Smooth muscle cell (in vitro differentiated cells): ENCODE measurements at regions not wholly inside any gene's neighbourhood (a gene's known extent, or its start where the extent isn't known, plus 50 kb on each side); places are given as distances from the start of the nearest gene placed in this dataset.

Experiments
- DNase-seq: peaks from one replicate; lab custom pipeline; 2025; ENCODE audit not compliant: unreplicated experiment; lab: John Stamatoyannopoulos, UW
- H2AFZ ChIP-seq: fragments of 200-600 bp; sonication (generic); 2 replicates; pipeline ENCODE4 v1.6.0; 2016; ENCODE audit warnings: antibody characterized with exemption, low read depth, mild to moderate bottlenecking
- H3F3A ChIP-seq: fragments of 200-600 bp; sonication (generic); 2 replicates; pipeline ENCODE4 v1.6.0; 2017; ENCODE audit warnings: antibody characterized with exemption, low read depth
- H3K27ac ChIP-seq: fragments of 200-600 bp; sonication (generic); 2 replicates; pipeline ENCODE4 v1.5.1; 2016; ENCODE audit warnings: low read depth, mild to moderate bottlenecking
- H3K27me3 ChIP-seq: fragments of 200-600 bp; sonication (generic); 2 replicates; pipeline ENCODE4 v1.6.1; 2016; ENCODE audit warnings: low read depth, mild to moderate bottlenecking
- H3K36me3 ChIP-seq: fragments of 200-600 bp; sonication (generic); 2 replicates; pipeline ENCODE4 v1.5.1; 2016; ENCODE audit warnings: low read depth
- H3K4me1 ChIP-seq: fragments of 200-600 bp; sonication (generic); 2 replicates; pipeline ENCODE4 v1.5.1; 2016; ENCODE audit warnings: low read depth
- H3K4me2 ChIP-seq: fragments of 200-600 bp; sonication (generic); 2 replicates; pipeline ENCODE4 v1.6.0; 2016; ENCODE audit warnings: mild to moderate bottlenecking
- H3K4me3 ChIP-seq: fragments of 200-600 bp; sonication (generic); 2 replicates; pipeline ENCODE4 v1.5.1; 2016; ENCODE audit warnings: mild to moderate bottlenecking
- H3K79me2 ChIP-seq: fragments of 200-600 bp; sonication (generic); 2 replicates; pipeline ENCODE4 v1.6.0; 2016; ENCODE audit warnings: low read depth, mild to moderate bottlenecking
- H3K9ac ChIP-seq: fragments of 200-600 bp; sonication (generic); 2 replicates; pipeline ENCODE4 v1.6.0; 2016; ENCODE audit warnings: low read depth
- H3K9me3 ChIP-seq: fragments of 200-600 bp; sonication (generic); replicated peaks from 2 replicates; pipeline ENCODE4 v1.5.1; 2016; ENCODE audit warnings: low read depth
- H4K20me1 ChIP-seq: fragments of 200-600 bp; sonication (generic); 2 replicates; pipeline ENCODE4 v1.6.0; 2016; ENCODE audit warnings: low read depth
- CTCF ChIP-seq: fragments of 200-600 bp; sonication (generic); IDR thresholded peaks from 2 replicates; pipeline ENCODE4 v1.5.1; 2017; ENCODE audit warnings: borderline replicate concordance, mild to moderate bottlenecking, antibody characterized with exemption; ENCODE audit not compliant: insufficient read depth, poor library complexity, severe bottlenecking
- WGBS: methylation state at CpG from one replicate; pipeline ENCODE4 v1.1.7; 2016; ENCODE audit warnings: low lambda C conversion rate; 5-methylcytosine and 5-hydroxymethylcytosine counted together

- Histone ChIP-seq H3K4me3 (no peak overlapping the region), H3K27me3 (no peaks in the 10 kb centered on the region), H2AFZ (no peak overlapping the region), H3K9me3 (no peaks in the 10 kb centered on the region), H3K36me3 (no peaks in the 10 kb centered on the region), H4K20me1 (no peaks in the 10 kb centered on the region), H3F3A (no peaks in the 10 kb centered on the region), H3K9ac (no peak overlapping the region), H3K27ac (no peak overlapping the region), H3K4me1 (no peaks in the 10 kb centered on the region), H3K4me2 (peak overlapping the region; percentile 38), H3K79me2 (no peaks in the 10 kb centered on the region)
- WGBS: 60% methylated on average over 5 of the region's 5 CpGs
- DNase-seq: no peak
- TF ChIP-seq CTCF: no peak
These were observed 225.7 kb downstream of the MEX3B start for GRCh38 chr15:81819924-81820635.

- H3K9ac ChIP-seq: no peak overlapping the region
These were observed 230.8 kb downstream of the MEX3B start for GRCh38 chr15:81814882-81815455.

GRCh38 chr15:81813215-81813614 lies 232.6 kb downstream of the MEX3B start:
- no peaks in the 10 kb centered on the region for H3K79me2 ChIP-seq
- H3K27me3 ChIP-seq: no peaks in the 10 kb centered on the region
- H3K4me1 ChIP-seq: no peaks in the 10 kb centered on the region
- no peaks in the 10 kb centered on the region for H3K36me3 ChIP-seq
- H3K4me3 ChIP-seq: no peak overlapping the region
- no peak overlapping the region for H2AFZ ChIP-seq
- TF ChIP-seq CTCF: no peak
- no peaks in the 10 kb centered on the region for H4K20me1 ChIP-seq
- H3K27ac ChIP-seq: no peak overlapping the region
- no peak for DNase-seq
- H3K9me3 ChIP-seq: no peaks in the 10 kb centered on the region
- 44% methylated on average over 3 of the region's 3 CpGs for WGBS
- no peak overlapping the region for H3K4me2 ChIP-seq
- H3F3A ChIP-seq: no peaks in the 10 kb centered on the region
- H3K9ac ChIP-seq: no peak overlapping the region

More at GRCh38 chr15:81814882-81815455, 230.8 kb downstream of the MEX3B start:
- Histone ChIP-seq H4K20me1 (no peaks in the 10 kb centered on the region), H3F3A (no peaks in the 10 kb centered on the region), H2AFZ (no peak overlapping the region), H3K79me2 (no peaks in the 10 kb centered on the region), H3K9me3 (no peaks in the 10 kb centered on the region), H3K4me2 (no peak overlapping the region), H3K4me1 (no peaks in the 10 kb centered on the region), H3K4me3 (no peak overlapping the region), H3K27ac (no peak overlapping the region), H3K27me3 (no peaks in the 10 kb centered on the region), H3K36me3 (no peaks in the 10 kb centered on the region)
- no peak for DNase-seq
- 96% methylated on average over 7 of the region's 7 CpGs for WGBS
- no peak for TF ChIP-seq CTCF

GRCh38 chr15:81812456-81812855 lies 233.4 kb downstream of the MEX3B start:
- DNase-seq: no peak
- Histone ChIP-seq H3K9ac (no peak overlapping the region), H3K9me3 (no peaks in the 10 kb centered on the region), H3K36me3 (no peaks in the 10 kb centered on the region), H3K27me3 (no peaks in the 10 kb centered on the region), H3K4me2 (no peak overlapping the region), H3K4me3 (no peak overlapping the region), H3K4me1 (no peaks in the 10 kb centered on the region), H3F3A (no peaks in the 10 kb centered on the region), H3K27ac (no peak overlapping the region), H4K20me1 (no peaks in the 10 kb centered on the region), H2AFZ (no peak overlapping the region), H3K79me2 (no peaks in the 10 kb centered on the region)
- WGBS: 91% methylated on average over 7 of the region's 7 CpGs
- no peak for TF ChIP-seq CTCF
